B cell (primary cell): ENCODE measurements at regions not wholly inside any gene's neighbourhood (a gene's known extent, or its start where the extent isn't known, plus 50 kb on each side); places are given as distances from the start of the nearest gene placed in this dataset.

ENCODE experiments used
- EZH2 ChIP-seq: IDR thresholded peaks from 2 replicates; pipeline ENCODE4 v1.6.1; 2012; ENCODE audit warnings: borderline replicate concordance, low read depth, mild to moderate bottlenecking, moderate library complexity, low read length; ENCODE audit not compliant: insufficient read depth, poor library complexity, severe bottlenecking
- TF ChIP-seq, protein P1 (sequence below): fragments of 200-600 bp; IDR thresholded peaks from one replicate; pipeline ENCODE4 v1.8.0; 2022; ENCODE audit warnings: antibody characterized with exemption, mild to moderate bottlenecking

DNA sequence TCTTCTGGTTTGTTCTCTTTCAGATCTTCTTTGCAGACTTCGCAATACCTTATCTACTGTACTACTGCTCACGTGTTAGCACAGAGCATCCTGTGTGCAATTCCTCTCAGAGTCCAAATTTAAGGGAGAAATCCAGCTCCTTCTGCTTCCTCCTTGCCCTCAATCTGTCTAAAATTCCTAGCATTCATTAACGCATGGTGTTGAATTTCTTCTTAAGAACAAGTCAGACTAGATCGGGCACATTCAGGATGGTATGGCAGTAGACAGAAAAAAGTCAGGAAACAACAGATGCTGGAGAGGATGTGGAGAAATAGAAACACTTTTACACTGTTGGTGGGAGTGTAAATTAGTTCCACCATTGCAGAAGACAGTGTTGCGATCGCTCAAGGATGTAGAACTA lies 206.1 kb upstream of the CDH7 start:
- TF ChIP-seq, protein P1, sequence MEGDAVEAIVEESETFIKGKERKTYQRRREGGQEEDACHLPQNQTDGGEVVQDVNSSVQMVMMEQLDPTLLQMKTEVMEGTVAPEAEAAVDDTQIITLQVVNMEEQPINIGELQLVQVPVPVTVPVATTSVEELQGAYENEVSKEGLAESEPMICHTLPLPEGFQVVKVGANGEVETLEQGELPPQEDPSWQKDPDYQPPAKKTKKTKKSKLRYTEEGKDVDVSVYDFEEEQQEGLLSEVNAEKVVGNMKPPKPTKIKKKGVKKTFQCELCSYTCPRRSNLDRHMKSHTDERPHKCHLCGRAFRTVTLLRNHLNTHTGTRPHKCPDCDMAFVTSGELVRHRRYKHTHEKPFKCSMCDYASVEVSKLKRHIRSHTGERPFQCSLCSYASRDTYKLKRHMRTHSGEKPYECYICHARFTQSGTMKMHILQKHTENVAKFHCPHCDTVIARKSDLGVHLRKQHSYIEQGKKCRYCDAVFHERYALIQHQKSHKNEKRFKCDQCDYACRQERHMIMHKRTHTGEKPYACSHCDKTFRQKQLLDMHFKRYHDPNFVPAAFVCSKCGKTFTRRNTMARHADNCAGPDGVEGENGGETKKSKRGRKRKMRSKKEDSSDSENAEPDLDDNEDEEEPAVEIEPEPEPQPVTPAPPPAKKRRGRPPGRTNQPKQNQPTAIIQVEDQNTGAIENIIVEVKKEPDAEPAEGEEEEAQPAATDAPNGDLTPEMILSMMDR = no peak
- no peak for TF ChIP-seq EZH2
